Pancreas (tissue), 10 donors: ENCODE measurements at regions not wholly inside any gene's neighbourhood (a gene's known extent, or its start where the extent isn't known, plus 50 kb on each side); places are given as distances from the start of the nearest gene placed in this dataset.

ENCODE experiments used
- ATAC-seq, 4 donors: fragments of 200-7000 bp; cut with Tn5 transposase; one replicate each; pipeline versions ENCODE4 v1.8.0 to v1.9.1; 2020; ENCODE audit warnings: mild to moderate bottlenecking in 4 of 4, moderate library complexity in 4 of 4
- DNase-seq, 6 donors: peaks; one replicate each; pipeline ENCODE4 v3.0.0-alpha.2; 2020
- FAIRE-seq: peaks from 2 replicates; lab custom pipeline; 2012; peaks lifted over from hg19 to GRCh38; lab: Jason Lieb, UNC
- H3K27ac ChIP-seq, 4 donors: fragments of 200-600 bp; sonication (generic); 1 replicate in 3 of 4; 2 replicates in 1 of 4; pipeline versions ENCODE4 v1.5.0 to v1.8.0; 2020
- H3K27me3 ChIP-seq, 4 donors: fragments of 200-600 bp; one replicate each; pipeline ENCODE4 v1.8.0; 2021
- H3K36me3 ChIP-seq, 3 donors: fragments of 200-600 bp; sonication (generic) in 1 of 3; one replicate each; pipeline versions ENCODE4 v1.5.0 to v1.8.0; 2020 to 2021
- H3K4me1 ChIP-seq, 3 donors: fragments of 200-600 bp; one replicate each; pipeline ENCODE4 v1.8.0; 2021
- H3K4me3 ChIP-seq, 4 donors: fragments of 200-600 bp; sonication (generic) in 2 of 4; one replicate each; pipeline versions ENCODE4 v1.5.0 to v1.8.0; 2020 to 2021
- H3K9me3 ChIP-seq, 4 donors: fragments of 200-600 bp; one replicate each; pipeline ENCODE4 v1.8.0; 2021
- CTCF ChIP-seq, 4 donors: fragments of 200-600 bp; sonication (generic) in 3 of 4; IDR thresholded peaks; one replicate each; pipeline versions ENCODE4 v1.5.0 to v1.8.0; 2021; ENCODE audit warnings: antibody characterized with exemption in 4 of 4
- WGBS, 2 donors: extraction: QIAGEN DNeasy Blood & Tissue Kit; methylation state at CpG; one replicate each; pipeline ENCODE4 v1.1.7; 2013; 5-methylcytosine and 5-hydroxymethylcytosine counted together
- intact Hi-C, 3 donors: fragments of 100-400 bp; cut with DNase I; formaldehyde crosslinking; loops; one replicate each; pipeline versions ENCODE4 v1.11.1 to v1.14.2; 2022
- donor health status: healthy with polysubstance abuse.
- donor health status: DM: no; HTN: no; CAD: no; lungs with moderate emphysema.
- donor health status: DM: no; HTN: no; CAD: no.
- donor health status: control.
- donor health status: control.
- donor health status: Bipolar disorder and iron deficiency.
- donor health status: DM: yes; HTN: yes; CAD: no.
- donor health status: DM: no; HTN: no; CAD: no.
- donor health status: DM: no; HTN: no; CAD: no.
- donor health status: DM: yes; HTN: yes; CAD: no.

GRCh38 chr12:105974738-105975137 is 164.0 kb downstream of the NUAK1 start:
- no peak for TF ChIP-seq CTCF (IDR thresholded peaks at IDR 0.05)
- H3K9me3 ChIP-seq, result no peaks in the 10 kb centered on the region
- ATAC-seq (no peak), DNase-seq (no peak), FAIRE-seq (no peak)
- no peaks in the 10 kb centered on the region for H3K27me3 ChIP-seq
- H3K4me1 ChIP-seq, result no peaks in the 10 kb centered on the region
- no peaks in the 10 kb centered on the region for H3K36me3 ChIP-seq
- no peak overlapping the region for H3K4me3 ChIP-seq
- WGBS, 2 donors, result 71 to 81% methylated on average over 4 of the region's 4 CpGs
- no peak overlapping the region for H3K27ac ChIP-seq
- intact Hi-C loops, result no loop called here

GRCh38 chr12:105975351-105975750 is 163.4 kb downstream of the NUAK1 start:
- H3K27me3 ChIP-seq, result no peaks in the 10 kb centered on the region
- no peak for ATAC-seq
- no peak for FAIRE-seq
- H3K9me3 ChIP-seq, result no peaks in the 10 kb centered on the region
- no peak for DNase-seq
- no peaks in the 10 kb centered on the region for H3K36me3 ChIP-seq
- no peak overlapping the region for H3K4me3 ChIP-seq
- 71 to 72% methylated on average over 2 of the region's 2 CpGs for WGBS, 2 donors
- intact Hi-C loops, result no loop called here
- no peak overlapping the region for H3K27ac ChIP-seq
- TF ChIP-seq CTCF (IDR thresholded peaks at IDR 0.05), result no peak
- H3K4me1 ChIP-seq, result no peaks in the 10 kb centered on the region

- Histone ChIP-seq H3K4me1 (no peaks in the 10 kb centered on the region), H3K27ac (no peak overlapping the region), H3K36me3 (no peaks in the 10 kb centered on the region), H3K27me3 (no peaks in the 10 kb centered on the region), H3K9me3 (no peaks in the 10 kb centered on the region), H3K4me3 (no peak overlapping the region)
- DNase-seq (no peak), ATAC-seq (no peak), FAIRE-seq (no peak)
- intact Hi-C loops, result no loop called here
- TF ChIP-seq CTCF (IDR thresholded peaks at IDR 0.05), result no peak
- WGBS, 2 donors, result 83 to 96% methylated on average over 3 of the region's 3 CpGs
These were observed 161.5 kb downstream of the NUAK1 start for GRCh38 chr12:105977236-105977635.

GRCh38 chr12:105977652-105978051 is 161.1 kb downstream of the NUAK1 start:
- Histone ChIP-seq H3K27ac (no peak overlapping the region), H3K9me3 (no peaks in the 10 kb centered on the region), H3K27me3 (no peaks in the 10 kb centered on the region), H3K36me3 (no peaks in the 10 kb centered on the region), H3K4me1 (no peaks in the 10 kb centered on the region), H3K4me3 (no peak overlapping the region)
- WGBS, 2 donors, result 70 to 82% methylated on average over 1 of the region's 1 CpG
- intact Hi-C loops, result no loop called here
- no peak for TF ChIP-seq CTCF (IDR thresholded peaks at IDR 0.05)
- DNase-seq (no peak), FAIRE-seq (no peak), ATAC-seq (peak in 1 of 4 donors; percentile 57)

- no peak overlapping the region for H3K4me3 ChIP-seq
- 78 to 85% methylated on average over 3 of the region's 3 CpGs for WGBS, 2 donors
- intact Hi-C loops, result no loop called here
- no peaks in the 10 kb centered on the region for H3K36me3 ChIP-seq
- no peak for TF ChIP-seq CTCF (IDR thresholded peaks at IDR 0.05)
- H3K9me3 ChIP-seq, result no peaks in the 10 kb centered on the region
- H3K27ac ChIP-seq, result no peak overlapping the region
- FAIRE-seq (no peak), ATAC-seq (no peak), DNase-seq (no peak)
- no peaks in the 10 kb centered on the region for H3K27me3 ChIP-seq
- no peaks in the 10 kb centered on the region for H3K4me1 ChIP-seq
These were observed 160.5 kb downstream of the NUAK1 start for GRCh38 chr12:105978276-105978675.
